ENCODE measurements at regions not wholly inside any gene's neighbourhood (a gene's known extent, or its start where the extent isn't known, plus 50 kb on each side); places are given as distances from the start of the nearest gene placed in this dataset.
"Not testable (repeated sequence)": the region's sequence is repeated elsewhere in the genome, so short reads cannot be mapped to it uniquely, and the experiment has no call there.

DNA sequence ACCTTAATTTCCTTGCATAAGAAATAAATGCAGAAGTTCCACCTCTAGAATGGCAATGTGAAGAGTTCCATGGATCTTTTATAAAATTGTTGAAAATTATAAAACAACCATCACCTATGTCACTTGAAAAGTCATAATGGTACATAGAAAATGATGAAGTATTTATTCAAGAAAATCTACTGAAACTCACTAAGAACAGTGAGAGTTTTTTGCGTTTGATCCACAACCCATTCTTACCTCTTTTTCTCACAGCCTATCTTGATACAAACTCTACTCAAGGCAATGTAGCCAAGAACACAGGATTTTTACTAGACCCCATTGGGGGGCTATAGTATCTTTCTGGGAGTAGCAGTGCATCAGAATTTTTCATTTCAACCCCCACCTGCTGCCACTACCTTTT, 89.0 kb upstream of the KCNJ18 start:
- H3K27ac Mint-ChIP-seq, H3K4me3 Mint-ChIP-seq, CTCF ChIA-PET, H3K9me3 Mint-ChIP-seq, H3K27me3 Mint-ChIP-seq, DNase-seq, H3K4me1 Mint-ChIP-seq, H3K36me3 Mint-ChIP-seq: not testable (repeated sequence)

DNA sequence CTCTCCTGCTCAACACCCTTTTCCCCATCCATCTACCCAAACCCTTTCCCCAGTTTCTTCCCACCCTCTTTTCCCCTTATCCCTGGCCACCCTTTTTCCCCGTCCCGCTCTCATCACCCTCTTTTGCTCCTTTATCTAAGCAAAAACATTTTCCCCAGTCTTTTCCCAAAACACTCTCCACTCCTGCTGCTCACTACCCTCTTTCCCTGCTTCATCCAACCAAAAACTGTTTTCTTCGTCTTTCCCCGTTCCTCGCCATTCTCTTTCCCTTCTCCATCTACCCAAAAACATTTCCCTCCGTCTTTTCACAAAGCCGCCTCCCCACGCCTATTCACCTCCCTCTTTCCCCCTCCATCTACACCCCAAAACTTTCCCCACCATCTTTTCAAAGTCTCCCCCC, 80.9 kb upstream of the KCNJ18 start:
- H3K4me1 Mint-ChIP-seq, H3K27me3 Mint-ChIP-seq, DNase-seq, H3K4me3 Mint-ChIP-seq, CTCF ChIA-PET, H3K27ac Mint-ChIP-seq, H3K9me3 Mint-ChIP-seq, H3K36me3 Mint-ChIP-seq: not testable (repeated sequence)

DNA sequence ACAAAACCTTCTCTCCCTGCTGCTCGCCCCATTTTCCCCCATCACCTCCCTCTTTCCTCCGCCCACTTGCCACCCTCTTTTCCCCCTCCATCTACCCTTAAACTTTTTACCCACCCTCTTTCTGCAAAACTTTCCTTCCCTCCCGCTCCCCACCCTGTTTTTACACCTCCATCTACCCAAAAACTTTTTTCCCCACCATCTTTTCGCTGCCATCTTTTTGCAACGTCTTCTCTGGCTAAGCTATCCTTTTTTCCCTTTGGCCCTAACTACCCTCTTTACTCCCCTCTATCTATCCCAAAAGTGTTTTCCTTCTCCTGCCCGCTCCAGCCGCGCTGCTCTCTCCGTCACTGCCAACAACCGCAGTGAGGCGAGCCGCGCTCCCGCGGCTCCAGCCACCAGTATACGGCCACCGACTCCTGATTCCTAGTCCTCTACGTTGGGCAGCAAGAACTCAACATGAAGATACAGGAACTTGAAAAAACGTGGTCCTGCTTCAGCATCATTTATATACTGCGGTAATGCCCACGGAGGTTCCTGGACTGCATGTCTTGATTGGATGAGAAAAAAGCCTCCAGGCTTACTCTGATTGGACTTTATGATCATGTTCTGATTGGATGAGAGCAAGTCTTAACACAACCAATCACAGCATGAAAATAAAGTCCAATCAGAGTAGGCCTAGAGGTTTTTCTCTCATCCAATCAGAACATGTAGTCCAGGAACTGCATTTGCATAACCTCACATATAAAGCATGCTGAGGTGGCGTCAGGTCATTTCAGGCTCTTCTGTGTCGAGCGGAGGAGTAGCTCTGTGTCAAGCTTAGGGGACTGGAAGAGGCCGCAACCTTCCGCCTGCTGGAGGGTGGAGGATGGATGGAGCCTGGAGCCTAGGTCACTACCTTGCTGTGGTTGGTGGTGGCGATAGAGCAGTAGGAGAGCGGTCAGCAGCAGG, 79.9 kb upstream of the KCNJ18 start:
- DNase-seq, H3K4me3 Mint-ChIP-seq, CTCF ChIA-PET, H3K27me3 Mint-ChIP-seq, H3K4me1 Mint-ChIP-seq, H3K9me3 Mint-ChIP-seq, H3K27ac Mint-ChIP-seq, H3K36me3 Mint-ChIP-seq: not testable (repeated sequence)

DNA sequence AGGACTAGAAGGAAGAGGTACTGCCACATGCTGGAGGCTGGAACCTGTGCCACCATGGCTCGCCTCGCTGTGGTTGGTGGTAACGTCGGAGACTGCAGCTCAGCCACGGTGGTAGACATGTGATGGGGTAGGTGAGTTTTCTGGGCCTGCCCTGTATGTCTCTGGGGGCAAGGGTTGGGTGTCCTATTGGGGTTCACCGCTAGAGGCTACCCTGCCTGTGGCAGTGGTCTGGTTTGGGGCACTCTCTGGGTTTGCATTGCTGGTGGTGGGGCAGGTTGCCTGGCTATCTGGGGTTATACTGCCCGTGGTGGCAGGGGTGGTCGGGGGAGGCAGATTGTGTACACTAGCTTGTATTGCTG, 79.3 kb upstream of the KCNJ18 start:
- Mint-ChIP-seq H3K27me3 (peaks cover 7% of the 10 kb centered on the region), H3K4me1 (no peaks in the 10 kb centered on the region)

DNA sequence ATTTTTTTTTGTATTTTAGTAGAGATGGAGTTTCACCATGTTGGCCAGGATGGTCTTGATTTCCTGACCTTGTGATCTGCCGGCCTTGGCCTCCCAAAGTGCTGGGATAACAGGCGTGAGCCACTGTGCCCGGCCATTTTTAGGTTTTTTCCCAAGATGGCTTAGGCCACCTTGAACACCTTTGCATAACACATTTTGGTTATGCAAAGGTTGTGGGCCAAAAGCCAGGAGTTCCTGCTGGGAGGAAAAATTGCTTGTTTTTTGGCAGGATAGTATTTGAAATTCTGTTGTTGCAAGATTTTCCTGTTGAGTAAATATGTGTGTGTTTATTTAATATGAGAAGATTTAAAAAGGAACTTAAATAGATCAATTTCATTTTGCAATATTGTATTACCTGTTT, 65.3 kb upstream of the KCNJ18 start:
- H3K4me3 Mint-ChIP-seq, CTCF ChIA-PET, H3K9me3 Mint-ChIP-seq, H3K36me3 Mint-ChIP-seq, DNase-seq, H3K27ac Mint-ChIP-seq, H3K4me1 Mint-ChIP-seq, H3K27me3 Mint-ChIP-seq: not testable (repeated sequence)

More for the DNA sequence above, 79.3 kb upstream of the KCNJ18 start:
- H3K27ac Mint-ChIP-seq: no peak overlapping the region
- H3K36me3 Mint-ChIP-seq: no peaks in the 10 kb centered on the region
- no peaks in the 10 kb centered on the region for H3K9me3 Mint-ChIP-seq
- DNase-seq: no peak
- CTCF ChIA-PET: no interaction called here
- no peak overlapping the region for H3K4me3 Mint-ChIP-seq
